ENCODE measurements at regions not wholly inside any gene's neighbourhood (a gene's known extent, or its start where the extent isn't known, plus 50 kb on each side); places are given as distances from the start of the nearest gene placed in this dataset.

- DNase-seq: no peak
Measured at GRCh38 chr10:124302951-124303505, 115.7 kb downstream of the OAT start.

- no peak for DNase-seq
Measured at GRCh38 chr10:124301736-124302135, 117.0 kb downstream of the OAT start.

- no peak for DNase-seq
Measured at GRCh38 chr10:124300735-124301134, 118.0 kb downstream of the OAT start.

- DNase-seq: no peak
Measured at GRCh38 chr10:124300224-124300623, 118.5 kb downstream of the OAT start.

GRCh38 chr10:124299696-124300095, 119.0 kb downstream of the OAT start:
- DNase-seq: no peak

GRCh38 chr10:124298891-124299290, 119.8 kb downstream of the OAT start:
- no peak for DNase-seq

GRCh38 chr10:124296813-124297788, 121.6 kb downstream of the OAT start:
- no peak for DNase-seq

GRCh38 chr10:124296121-124296812, 122.5 kb downstream of the OAT start:
- no peak for DNase-seq

GRCh38 chr10:124294811-124295770, 123.6 kb downstream of the OAT start:
- no peak for DNase-seq

GRCh38 chr10:124293616-124294449, 124.9 kb downstream of the OAT start:
- no peak for DNase-seq

- DNase-seq: no peak
Measured at GRCh38 chr10:124292911-124293615, 125.7 kb downstream of the OAT start.

GRCh38 chr10:124291001-124291701, 127.6 kb downstream of the OAT start:
- DNase-seq: no peak

GRCh38 chr10:124289851-124290795, 128.6 kb downstream of the OAT start:
- DNase-seq: no peak

- DNase-seq: no peak
Measured at GRCh38 chr10:124288928-124289850, 129.5 kb downstream of the OAT start.

- DNase-seq: no peak
Measured at GRCh38 chr10:124288486-124288885, 130.2 kb downstream of the OAT start.

GRCh38 chr10:124287791-124288190, 130.9 kb downstream of the OAT start:
- no peak for DNase-seq

- DNase-seq: no peak
Measured at GRCh38 chr10:124287071-124287685, 131.5 kb downstream of the OAT start.
